Jurkat, Clone E6-1 (cell line): ENCODE measurements at regions not wholly inside any gene's neighbourhood (a gene's known extent, or its start where the extent isn't known, plus 50 kb on each side); places are given as distances from the start of the nearest gene placed in this dataset.
A peak's percentile ranks its signal among the peaks of the same experiment; 100 is the strongest.
"Not testable (repeated sequence)": the region's sequence is repeated elsewhere in the genome, so short reads cannot be mapped to it uniquely, and the experiment has no call there.

Experiments
- DNase-seq: peaks from one replicate; pipeline ENCODE4 v3.0.0-alpha.2; 2011; ENCODE audit warnings: low read depth, low spot score
- H3K4me3 ChIP-seq: 2 replicates; pipeline ENCODE4 v1.5.1; 2011; ENCODE audit warnings: mild to moderate bottlenecking, low read length, control low read depth, moderate library complexity

GRCh38 chr13:81406639-81407292, 1065.8 kb upstream of the SPRY2 start:
- H3K4me3 ChIP-seq = no peak overlapping the region
- DNase-seq = no peak

DNA sequence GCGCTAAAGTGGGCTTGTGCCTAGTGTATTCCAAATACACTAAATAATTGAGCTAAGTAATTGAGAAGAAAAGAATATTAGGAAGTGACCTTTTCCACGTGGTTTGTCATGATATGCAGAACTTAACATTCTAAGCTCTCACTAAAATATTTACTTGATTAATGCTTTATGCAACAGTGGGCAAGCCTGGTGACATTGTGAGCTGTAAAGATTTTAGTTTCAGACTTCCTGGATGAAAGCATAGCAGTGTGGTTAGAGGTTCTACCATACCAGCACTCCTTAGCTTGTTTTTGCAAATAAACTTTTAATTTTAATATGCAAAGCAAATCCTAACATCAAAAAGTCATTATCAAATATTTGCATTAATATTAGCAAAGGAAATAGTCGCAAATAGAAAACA, 1065.1 kb upstream of the SPRY2 start:
- no peak overlapping the region for H3K4me3 ChIP-seq
- DNase-seq = no peak

GRCh38 chr13:81396192-81396591, 1055.3 kb upstream of the SPRY2 start:
- no peak for DNase-seq

GRCh38 chr13:81395368-81395767, 1054.4 kb upstream of the SPRY2 start:
- DNase-seq = no peak
- no peak overlapping the region for H3K4me3 ChIP-seq

More at GRCh38 chr13:81396192-81396591, 1055.3 kb upstream of the SPRY2 start:
- no peak overlapping the region for H3K4me3 ChIP-seq

DNA sequence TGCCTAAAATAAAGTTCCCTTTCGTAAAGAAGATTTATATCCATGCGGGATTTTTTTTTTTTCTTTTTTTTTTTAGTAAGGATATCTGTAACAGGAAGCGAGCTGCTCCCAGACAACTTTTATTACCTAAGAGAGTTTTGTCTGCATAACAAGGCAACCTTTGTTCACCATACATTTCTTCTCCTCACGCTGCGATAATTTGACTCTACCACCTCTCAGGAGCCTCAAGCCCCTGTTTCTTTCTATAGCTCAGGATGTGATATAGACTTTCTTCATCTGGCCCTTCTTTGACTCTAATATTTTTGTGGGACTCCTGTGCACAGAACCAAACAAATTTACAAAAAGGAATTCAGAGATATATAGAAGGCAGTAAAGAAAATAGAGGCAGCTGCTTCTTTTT, 1053.7 kb upstream of the SPRY2 start:
- H3K4me3 ChIP-seq = no peak overlapping the region
- no peak for DNase-seq

- no peak overlapping the region for H3K4me3 ChIP-seq
- DNase-seq = no peak
These were observed 1052.8 kb upstream of the SPRY2 start for GRCh38 chr13:81393721-81394120.

GRCh38 chr13:81393110-81393509, 1052.2 kb upstream of the SPRY2 start:
- H3K4me3 ChIP-seq = no peak overlapping the region
- no peak for DNase-seq

DNA sequence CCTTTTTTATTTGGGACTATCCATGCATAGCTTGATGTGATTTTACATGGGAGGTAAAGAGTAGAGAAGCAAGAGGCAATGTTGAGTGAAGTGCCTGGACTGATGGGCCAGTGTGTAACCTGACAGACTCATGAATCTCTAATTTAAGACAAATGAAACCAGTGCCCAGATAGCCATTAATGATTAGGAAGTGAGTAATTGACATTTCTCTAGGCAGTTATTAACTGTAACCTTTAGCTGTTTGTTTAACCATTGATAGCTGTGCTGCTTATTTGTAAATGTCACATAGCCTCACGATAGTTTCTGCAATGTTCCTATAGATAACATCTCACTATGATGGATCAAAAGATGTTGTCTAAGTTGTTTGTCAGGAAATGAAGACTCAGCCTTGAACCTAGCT, 1047.5 kb upstream of the SPRY2 start:
- no peak for DNase-seq
- H3K4me3 ChIP-seq = no peak overlapping the region

- no peak overlapping the region for H3K4me3 ChIP-seq
- DNase-seq = no peak
These were observed 1042.5 kb upstream of the SPRY2 start for GRCh38 chr13:81383444-81383843.

DNA sequence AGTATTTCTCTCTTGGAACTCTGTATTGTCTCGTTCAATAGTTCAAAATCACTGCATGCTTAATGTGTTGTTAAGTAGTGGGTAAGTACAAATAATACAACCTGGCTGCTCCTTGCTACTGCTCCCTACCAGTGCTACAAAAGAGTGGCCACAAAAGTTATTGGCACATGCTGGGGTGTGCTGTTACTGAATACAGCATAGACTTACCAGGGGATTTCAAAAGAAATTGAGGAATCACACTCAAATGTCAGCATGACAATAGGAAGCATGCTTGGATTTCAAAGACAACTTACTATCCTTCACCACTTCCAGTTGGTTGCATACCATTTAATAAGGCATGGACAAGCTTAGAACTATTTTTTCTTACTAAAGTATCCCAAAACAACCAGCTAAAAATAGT, 1041.3 kb upstream of the SPRY2 start:
- DNase-seq = no peak
- H3K4me3 ChIP-seq = no peak overlapping the region

DNA sequence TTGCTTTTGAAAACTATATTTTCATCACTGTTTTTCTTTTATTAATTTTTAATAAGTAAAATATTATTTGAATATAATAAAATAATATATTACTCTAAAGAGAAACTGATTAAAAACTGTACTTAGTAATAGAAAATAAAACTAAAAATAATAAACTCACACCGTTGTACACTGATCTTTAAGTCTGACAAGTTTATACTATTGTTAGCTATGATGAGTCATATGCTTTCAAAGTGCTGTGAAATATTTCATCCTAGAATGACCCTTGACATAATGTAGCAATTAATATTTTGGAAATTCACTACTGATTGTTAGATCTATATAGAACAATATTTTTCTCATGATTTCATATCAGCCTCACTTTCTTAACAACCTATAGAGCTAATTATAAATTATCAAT, 1040.6 kb upstream of the SPRY2 start:
- no peak for DNase-seq

GRCh38 chr13:81379183-81379582, 1038.3 kb upstream of the SPRY2 start:
- no peak overlapping the region for H3K4me3 ChIP-seq
- no peak for DNase-seq

More for the DNA sequence above, 1040.6 kb upstream of the SPRY2 start:
- H3K4me3 ChIP-seq = no peak overlapping the region

GRCh38 chr13:81377921-81378320, 1037.0 kb upstream of the SPRY2 start:
- DNase-seq = no peak
- H3K4me3 ChIP-seq = no peak overlapping the region

GRCh38 chr13:81375709-81376108, 1034.8 kb upstream of the SPRY2 start:
- no peak overlapping the region for H3K4me3 ChIP-seq
- DNase-seq = no peak

GRCh38 chr13:81362711-81363110, 1021.8 kb upstream of the SPRY2 start:
- H3K4me3 ChIP-seq, DNase-seq: not testable (repeated sequence)

DNA sequence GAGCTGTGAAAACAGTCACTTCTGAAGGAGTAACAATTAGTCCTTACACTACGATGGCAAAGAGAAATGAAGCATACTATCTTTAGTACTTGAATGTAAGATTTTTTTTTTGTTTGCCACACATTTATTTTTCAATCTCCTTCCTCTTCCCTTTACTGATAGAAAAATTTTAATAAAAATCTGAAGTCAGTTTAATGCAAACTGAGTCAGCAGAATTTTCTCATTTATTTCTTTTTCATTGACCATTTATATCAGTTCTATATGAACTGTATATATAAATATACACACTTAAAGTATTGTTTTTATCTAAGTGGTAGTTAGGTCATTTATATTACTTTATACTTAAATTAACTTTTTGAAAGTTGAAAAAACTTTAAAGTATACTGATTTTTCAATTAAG, 1009.1 kb upstream of the SPRY2 start:
- DNase-seq = no peak
- H3K4me3 ChIP-seq = no peak overlapping the region

DNA sequence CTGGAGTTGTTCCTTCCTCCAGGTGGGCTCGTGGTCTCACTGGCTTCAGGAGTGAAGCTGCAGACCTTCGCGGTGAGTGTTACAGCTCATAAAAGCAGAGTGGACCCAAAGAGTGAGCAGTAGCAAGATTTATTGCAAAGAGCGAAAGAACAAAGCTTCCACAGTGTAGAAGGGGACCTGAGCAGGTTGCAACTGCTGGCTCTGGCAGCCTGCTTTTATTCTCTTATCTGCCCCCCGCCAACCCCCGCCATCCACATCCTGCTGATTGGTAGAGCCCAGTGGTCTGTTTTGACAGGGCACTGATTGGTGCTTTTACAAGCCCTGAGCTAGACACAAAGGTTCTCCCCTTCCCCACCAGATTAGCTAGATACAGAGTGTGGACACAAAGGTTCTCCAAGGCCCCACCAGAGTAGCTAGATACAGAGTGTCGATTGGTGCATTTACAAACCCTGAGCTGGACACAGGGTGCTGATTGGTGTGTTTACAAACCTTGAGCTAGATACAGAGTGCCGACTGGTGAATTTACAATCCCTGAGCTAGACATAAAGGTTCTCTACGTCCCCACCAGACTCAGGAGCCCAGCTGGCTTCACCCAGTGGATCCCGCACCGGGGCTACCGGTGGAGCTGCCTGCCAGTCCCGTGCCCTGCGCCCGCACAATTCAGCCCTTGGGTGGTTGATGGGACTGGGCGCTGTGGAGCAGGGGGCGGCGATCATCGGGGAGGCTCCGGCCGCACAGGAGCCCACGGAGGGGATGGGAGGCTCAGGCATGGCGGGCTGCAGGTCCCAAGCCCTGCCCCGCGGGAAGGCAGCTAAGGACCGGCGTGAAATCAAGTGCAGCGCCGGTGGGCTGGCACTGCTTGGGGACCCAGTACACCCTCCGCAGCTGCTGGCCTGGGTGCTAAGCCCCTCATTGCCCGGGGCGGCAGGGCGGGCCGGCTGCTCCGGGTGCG, 999.5 kb upstream of the SPRY2 start:
- H3K4me3 ChIP-seq = peak overlapping the region; percentile 54
- DNase-seq = not testable (repeated sequence)

GRCh38 chr13:81339666-81340065, 998.7 kb upstream of the SPRY2 start:
- peak overlapping the region; percentile 54 for H3K4me3 ChIP-seq
- peak; percentile 77 for DNase-seq

GRCh38 chr13:81334481-81334880, 993.6 kb upstream of the SPRY2 start:
- no peak overlapping the region for H3K4me3 ChIP-seq
- no peak for DNase-seq

- DNase-seq = no peak
These were observed 986.0 kb upstream of the SPRY2 start for GRCh38 chr13:81326913-81327312.

More at GRCh38 chr13:81326913-81327312, 986.0 kb upstream of the SPRY2 start:
- no peak overlapping the region for H3K4me3 ChIP-seq
